ENCODE measurements at regions not wholly inside any gene's neighbourhood (a gene's known extent, or its start where the extent isn't known, plus 50 kb on each side); places are given as distances from the start of the nearest gene placed in this dataset.

DNA sequence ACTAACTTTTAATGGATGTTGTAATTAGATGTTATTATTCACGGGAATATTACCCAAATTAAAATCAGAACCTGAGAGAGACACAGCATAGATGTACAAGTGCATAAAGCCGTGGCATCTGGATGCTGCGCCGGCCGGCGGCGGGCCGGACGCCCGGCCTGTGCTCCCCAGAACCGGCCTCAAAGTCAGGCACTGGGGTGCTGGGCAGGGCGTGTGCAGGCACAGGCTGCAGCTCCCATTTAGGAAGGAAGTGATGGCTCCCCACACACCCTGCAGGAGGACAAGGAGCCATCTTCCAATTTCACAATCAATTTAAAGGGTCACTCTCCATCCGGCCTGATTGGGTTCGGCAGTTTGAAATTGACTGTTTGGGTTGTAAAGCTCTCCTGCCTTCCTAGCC, 367.7 kb upstream of the SALL3 start:
- intact Hi-C loops (cut with micrococcal nuclease; ENCODE audit: unreplicated experiment) = no loop called here
- no TSS peak for BruUV-seq (replicated peaks)
- no peak overlapping the region for H2AFZ ChIP-seq (ENCODE audit: low read length)
- H3K79me2 ChIP-seq (ENCODE audit: insufficient read depth, low read length) = no peaks in the 10 kb centered on the region
- POLR2A ChIA-PET = no interaction called here
- no peaks in the 10 kb centered on the region for H3K9me3 ChIP-seq (ENCODE audit: low read length)
- TF ChIP-seq ERF (CRISPR knock-in tag; IDR thresholded peaks at IDR 0.05) (no peak), THAP7 (CRISPR knock-in tag; IDR thresholded peaks at IDR 0.05) (no peak), CSRNP1 (CRISPR knock-in tag; IDR thresholded peaks at IDR 0.05) (no peak), ZBTB20 (CRISPR knock-in tag; IDR thresholded peaks at IDR 0.05; ENCODE audit: borderline replicate concordance, low read depth) (no peak), ATM (IDR thresholded peaks at IDR 0.05; ENCODE audit: borderline replicate concordance) (no peak), HNF4G (IDR thresholded peaks at IDR 0.05; ENCODE audit: borderline replicate concordance, low read depth, low read length) (no peak), HNF4G (CRISPR knock-in tag; IDR thresholded peaks at IDR 0.05; ENCODE audit: borderline replicate concordance, low read depth) (no peak), NFYB (CRISPR knock-in tag; IDR thresholded peaks at IDR 0.05) (no peak), HNRNPH1 (optimal IDR thresholded peaks at IDR 0.05; ENCODE audit: low read depth, low read length) (no peak)
- TF ChIP-seq, protein P1, sequence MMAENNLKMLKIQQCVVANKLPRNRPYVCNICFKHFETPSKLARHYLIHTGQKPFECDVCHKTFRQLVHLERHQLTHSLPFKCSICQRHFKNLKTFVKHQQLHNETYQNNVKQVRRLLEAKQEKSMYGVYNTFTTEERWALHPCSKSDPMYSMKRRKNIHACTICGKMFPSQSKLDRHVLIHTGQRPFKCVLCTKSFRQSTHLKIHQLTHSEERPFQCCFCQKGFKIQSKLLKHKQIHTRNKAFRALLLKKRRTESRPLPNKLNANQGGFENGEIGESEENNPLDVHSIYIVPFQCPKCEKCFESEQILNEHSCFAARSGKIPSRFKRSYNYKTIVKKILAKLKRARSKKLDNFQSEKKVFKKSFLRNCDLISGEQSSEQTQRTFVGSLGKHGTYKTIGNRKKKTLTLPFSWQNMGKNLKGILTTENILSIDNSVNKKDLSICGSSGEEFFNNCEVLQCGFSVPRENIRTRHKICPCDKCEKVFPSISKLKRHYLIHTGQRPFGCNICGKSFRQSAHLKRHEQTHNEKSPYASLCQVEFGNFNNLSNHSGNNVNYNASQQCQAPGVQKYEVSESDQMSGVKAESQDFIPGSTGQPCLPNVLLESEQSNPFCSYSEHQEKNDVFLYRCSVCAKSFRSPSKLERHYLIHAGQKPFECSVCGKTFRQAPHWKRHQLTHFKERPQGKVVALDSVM (CRISPR knock-in tag; IDR thresholded peaks at IDR 0.05) = no peak
- ATAC-seq (no peak), DNase-seq (ENCODE audit: low spot score) (no peak), FAIRE-seq (no peak)
- in situ Hi-C loops (cut with HindIII; ENCODE audit: extremely low pct_ligation_motif_present, low pct_unique_long_range_greater_than_20kb) = no loop called here
- no peak overlapping the region for H3K27ac ChIP-seq (ENCODE audit: extremely low read length, insufficient read depth, low read length)
- H3K9ac ChIP-seq (ENCODE audit: insufficient read depth, low read depth, low read length) = no peak overlapping the region
- WGBS (ENCODE audit: low lambda C conversion rate) = 52% methylated on average over 14 of the region's 14 CpGs
- H4K20me1 ChIP-seq (ENCODE audit: insufficient read depth, low read length) = no peaks in the 10 kb centered on the region
- peaks cover 0 to 8% of the 10 kb centered on the region in 2 experiments; a peak in 2 of 5 replicates for H3K27me3 ChIP-seq (ENCODE audit: control insufficient read depth in 1 of 2, insufficient read depth in 2 of 2, low read length in 2 of 2)
- CTCF ChIA-PET (ENCODE audit: low intra/inter-chr PET ratio, low total read pairs) = no interaction called here
- H3K4me2 ChIP-seq (ENCODE audit: low read depth, low read length) = no peak overlapping the region
- no peaks in the 10 kb centered on the region for H3K36me3 ChIP-seq (replicated peaks in 1 of 2; ENCODE audit: control insufficient read depth in 1 of 2, insufficient read depth in 2 of 2, low read length in 2 of 2)
- no peaks in the 10 kb centered on the region for H3K4me1 ChIP-seq (ENCODE audit: insufficient read depth, low read length)
- H3K4me3 ChIP-seq (replicated peaks in 1 of 3; ENCODE audit: insufficient read depth in 1 of 3, low read depth in 2 of 3, low read length in 3 of 3) = no peak overlapping the region

Measured in HepG2 (cell line).